ENCODE measurements at regions not wholly inside any gene's neighbourhood (a gene's known extent, or its start where the extent isn't known, plus 50 kb on each side); places are given as distances from the start of the nearest gene placed in this dataset.
"Not testable (repeated sequence)": the region's sequence is repeated elsewhere in the genome, so short reads cannot be mapped to it uniquely, and the experiment has no call there.

DNA sequence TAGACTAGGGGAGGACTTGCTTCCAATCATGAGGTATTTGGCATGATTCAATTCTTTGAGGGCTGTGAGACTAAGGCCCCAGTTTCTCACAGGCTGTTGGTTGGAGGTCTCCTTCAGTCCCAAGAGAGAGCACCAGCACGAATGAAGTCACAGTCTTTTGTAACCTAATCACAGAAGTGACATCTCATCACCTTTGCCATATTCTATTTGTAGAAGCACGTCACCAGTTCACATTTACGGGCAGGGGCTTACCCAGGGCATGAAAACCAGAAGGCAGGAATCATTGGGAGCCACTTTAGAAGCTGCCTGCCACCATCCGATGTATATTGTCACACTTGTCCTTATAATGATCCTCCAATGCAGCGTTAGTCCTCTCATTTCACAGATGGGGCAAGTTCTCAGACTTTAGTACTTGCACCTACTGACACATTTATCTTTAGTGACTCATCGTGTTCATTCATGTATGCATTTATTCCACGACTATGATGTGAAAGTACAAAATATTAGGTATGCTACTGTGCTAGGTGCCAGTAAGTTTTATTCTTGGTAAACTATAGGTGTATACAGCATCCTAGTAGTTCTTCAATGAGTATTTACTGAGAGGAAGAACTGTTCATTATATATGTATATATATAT lies 163.8 kb upstream of the PGRMC2 start:
- Histone ChIP-seq H3K36me3 (no peaks in the 10 kb centered on the region), H3K9me3 (ENCODE audit: severe bottlenecking) (no peaks in the 10 kb centered on the region), H3K27ac (no peak overlapping the region), H3K27me3 (ENCODE audit: insufficient read depth, low read depth, severe bottlenecking) (no peaks in the 10 kb centered on the region), H3K4me3 (ENCODE audit: low read depth, low read length) (no peak overlapping the region)
- no peak for TF ChIP-seq CTCF (IDR thresholded peaks at IDR 0.05; ENCODE audit: low read depth, low read length)
- DNase-seq: no peak

DNA sequence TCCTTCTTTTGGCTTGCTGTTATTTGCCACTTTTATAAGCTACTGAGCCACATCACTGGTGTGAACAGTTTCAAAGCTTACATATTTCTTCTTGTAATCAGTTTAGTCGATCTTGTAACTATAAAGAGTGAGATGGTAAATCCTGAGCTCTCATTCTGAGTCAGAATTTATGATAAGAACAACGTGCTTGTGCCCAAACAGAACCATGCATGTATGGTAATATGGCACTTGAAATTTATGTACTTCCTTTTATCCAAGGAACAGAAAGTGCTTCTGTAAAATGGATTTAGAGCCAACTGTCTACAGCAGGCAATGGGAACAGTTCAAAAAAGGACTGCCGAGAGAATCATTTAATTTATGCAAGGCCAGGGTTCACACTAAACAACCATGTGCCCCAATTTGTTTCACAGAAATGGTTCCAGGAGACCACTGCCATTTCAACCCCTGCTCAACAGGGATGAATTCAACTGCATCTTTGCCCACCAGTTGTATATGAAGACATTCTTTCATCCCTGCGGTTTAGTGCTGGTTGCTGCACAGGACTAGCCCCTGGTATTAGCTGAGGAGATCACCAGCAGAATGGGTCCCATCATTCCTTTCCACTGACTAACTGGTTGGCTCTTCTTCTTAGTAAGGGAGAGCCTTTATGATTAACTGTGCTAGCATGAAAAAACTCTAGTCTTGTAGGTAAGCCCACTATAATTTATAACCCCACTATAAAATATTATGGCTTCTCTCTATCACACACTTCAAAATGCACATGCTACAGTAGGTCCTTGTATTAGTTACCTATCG lies 162.9 kb upstream of the PGRMC2 start:
- no peaks in the 10 kb centered on the region for H3K36me3 ChIP-seq
- H3K27ac ChIP-seq: no peak overlapping the region
- TF ChIP-seq CTCF (IDR thresholded peaks at IDR 0.05; ENCODE audit: low read depth, low read length): no peak
- DNase-seq: no peak
- H3K9me3 ChIP-seq (ENCODE audit: severe bottlenecking): no peaks in the 10 kb centered on the region
- no peak overlapping the region for H3K4me3 ChIP-seq (ENCODE audit: low read depth, low read length)
- no peaks in the 10 kb centered on the region for H3K27me3 ChIP-seq (ENCODE audit: insufficient read depth, low read depth, severe bottlenecking)

- Histone ChIP-seq H3K4me3 (ENCODE audit: low read depth, low read length) (no peak overlapping the region), H3K27ac (no peak overlapping the region), H3K27me3 (ENCODE audit: insufficient read depth, low read depth, severe bottlenecking) (no peaks in the 10 kb centered on the region), H3K9me3 (ENCODE audit: severe bottlenecking) (peaks cover 5% of the 10 kb centered on the region), H3K36me3 (no peaks in the 10 kb centered on the region)
- no peak for DNase-seq
- no peak for TF ChIP-seq CTCF (IDR thresholded peaks at IDR 0.05; ENCODE audit: low read depth, low read length)
These were observed 161.6 kb upstream of the PGRMC2 start for GRCh38 chr4:128449251-128449650.

DNA sequence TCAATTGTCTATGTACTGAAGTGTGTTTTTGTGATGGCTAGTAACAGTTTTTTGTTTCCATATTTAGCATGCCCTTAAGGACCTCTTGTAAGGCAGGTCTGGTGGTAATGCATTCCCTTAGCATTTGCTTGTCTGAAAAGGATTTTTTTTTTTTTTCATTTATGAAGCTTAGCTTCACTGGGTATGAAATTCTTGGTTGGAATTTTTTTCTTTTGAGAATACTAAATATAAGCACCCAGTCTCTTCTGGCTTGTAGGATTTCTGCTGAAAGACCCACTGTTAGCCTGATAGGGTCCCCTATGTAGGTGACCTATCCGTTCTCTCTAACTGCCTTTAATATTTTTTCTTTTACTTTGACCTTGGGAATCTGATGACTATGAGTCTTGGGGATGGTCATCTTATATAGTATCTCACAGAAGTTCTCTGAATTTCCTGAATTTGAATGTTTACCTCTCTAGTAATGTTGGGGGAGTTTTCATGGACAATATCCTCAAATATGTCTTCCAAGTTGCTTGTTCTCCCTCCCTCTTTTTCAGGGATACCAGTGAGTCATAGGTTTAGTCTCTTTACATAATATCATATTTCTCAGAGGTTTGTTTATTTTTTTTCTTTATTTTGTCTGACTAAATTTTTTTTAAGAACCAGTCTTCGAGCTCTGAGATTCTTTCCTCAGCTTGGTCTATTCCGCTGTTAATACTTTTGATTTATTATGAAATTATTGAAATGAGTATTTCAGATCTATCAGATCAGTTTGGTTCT lies 157.1 kb upstream of the PGRMC2 start:
- TF ChIP-seq CTCF (IDR thresholded peaks at IDR 0.05; ENCODE audit: low read depth, low read length): no peak
- H3K4me3 ChIP-seq (ENCODE audit: low read depth, low read length): no peak overlapping the region
- peaks cover 14% of the 10 kb centered on the region for H3K9me3 ChIP-seq (ENCODE audit: severe bottlenecking)
- no peak overlapping the region for H3K27ac ChIP-seq
- DNase-seq: no peak
- no peaks in the 10 kb centered on the region for H3K36me3 ChIP-seq
- no peaks in the 10 kb centered on the region for H3K27me3 ChIP-seq (ENCODE audit: insufficient read depth, low read depth, severe bottlenecking)

- Histone ChIP-seq H3K27ac (no peak overlapping the region), H3K27me3 (ENCODE audit: insufficient read depth, low read depth, severe bottlenecking) (no peaks in the 10 kb centered on the region), H3K4me3 (ENCODE audit: low read depth, low read length) (no peak overlapping the region), H3K36me3 (no peaks in the 10 kb centered on the region), H3K9me3 (ENCODE audit: severe bottlenecking) (peaks cover 34% of the 10 kb centered on the region)
- no peak for DNase-seq
- no peak for TF ChIP-seq CTCF (IDR thresholded peaks at IDR 0.05; ENCODE audit: low read depth, low read length)
These were observed 153.3 kb upstream of the PGRMC2 start for GRCh38 chr4:128440923-128441322.

GRCh38 chr4:128437023-128437422 lies 149.4 kb upstream of the PGRMC2 start:
- not testable (repeated sequence) for H3K27ac ChIP-seq, DNase-seq, H3K36me3 ChIP-seq

DNA sequence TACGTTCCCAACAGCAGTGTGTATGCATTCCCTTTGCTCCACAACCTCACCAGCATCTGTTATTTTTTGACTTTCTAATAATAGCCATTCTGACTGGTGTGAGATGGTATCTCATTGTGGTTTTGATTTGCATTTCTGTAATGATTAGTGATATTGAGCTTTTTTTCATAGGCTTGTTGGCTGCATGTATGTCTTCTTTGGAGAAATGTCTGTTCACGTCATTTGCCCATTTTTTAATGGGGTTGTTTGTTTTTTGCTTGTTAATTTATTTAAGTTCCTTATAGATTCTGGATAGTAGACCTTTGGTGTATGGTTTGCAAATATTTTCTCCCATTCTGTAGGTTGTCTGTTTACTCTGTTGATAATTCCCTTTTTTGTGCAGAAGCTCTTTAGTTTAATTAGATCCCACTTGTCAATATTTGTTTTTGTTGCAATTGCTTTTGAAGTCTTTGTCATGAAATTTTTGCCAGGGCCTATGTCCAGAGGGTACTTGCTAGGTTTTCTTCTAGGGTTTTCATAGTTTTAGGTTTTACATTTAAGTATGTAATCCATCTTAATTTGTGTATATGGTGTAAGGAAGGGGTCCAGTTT lies 141.5 kb upstream of the PGRMC2 start:
- not testable (repeated sequence) for H3K27me3 ChIP-seq (ENCODE audit: insufficient read depth, low read depth, severe bottlenecking); H3K9me3 ChIP-seq (ENCODE audit: severe bottlenecking); H3K36me3 ChIP-seq; H3K27ac ChIP-seq; DNase-seq; H3K4me3 ChIP-seq (ENCODE audit: low read depth, low read length)

More at GRCh38 chr4:128437023-128437422, 149.4 kb upstream of the PGRMC2 start:
- not testable (repeated sequence) for H3K27me3 ChIP-seq (ENCODE audit: insufficient read depth, low read depth, severe bottlenecking); H3K4me3 ChIP-seq (ENCODE audit: low read depth, low read length)
- peaks cover 29% of the 10 kb centered on the region for H3K9me3 ChIP-seq (ENCODE audit: severe bottlenecking)
